Urinary bladder (tissue), 3 donors: ENCODE measurements at regions not wholly inside any gene's neighbourhood (a gene's known extent, or its start where the extent isn't known, plus 50 kb on each side); places are given as distances from the start of the nearest gene placed in this dataset.

Source experiments
- DNase-seq: peaks from one replicate; pipeline ENCODE4 v3.0.0-alpha.2; 2015; ENCODE audit errors: extremely low spot score
- H3K27ac ChIP-seq: one replicate; pipeline ENCODE4 v1.5.1; 2013; ENCODE audit warnings: low read depth, mild to moderate bottlenecking, moderate library complexity
- H3K36me3 ChIP-seq: one replicate; pipeline ENCODE4 v1.6.1; 2013; ENCODE audit warnings: mild to moderate bottlenecking, moderate library complexity; ENCODE audit not compliant: insufficient read depth
- H3K4me1 ChIP-seq: one replicate; pipeline ENCODE4 v1.6.1; 2013; ENCODE audit warnings: mild to moderate bottlenecking, moderate library complexity; ENCODE audit not compliant: insufficient read depth
- H3K4me3 ChIP-seq: one replicate; pipeline ENCODE4 v1.5.1; 2013; ENCODE audit warnings: low read depth, low read length
- WGBS: extraction: QIAGEN DNeasy Blood & Tissue Kit; methylation state at CpG from one replicate; pipeline ENCODE4 v1.1.7; 2013; 5-methylcytosine and 5-hydroxymethylcytosine counted together
- donor health status: healthy with polysubstance abuse.
- donor health status: healthy.

DNA sequence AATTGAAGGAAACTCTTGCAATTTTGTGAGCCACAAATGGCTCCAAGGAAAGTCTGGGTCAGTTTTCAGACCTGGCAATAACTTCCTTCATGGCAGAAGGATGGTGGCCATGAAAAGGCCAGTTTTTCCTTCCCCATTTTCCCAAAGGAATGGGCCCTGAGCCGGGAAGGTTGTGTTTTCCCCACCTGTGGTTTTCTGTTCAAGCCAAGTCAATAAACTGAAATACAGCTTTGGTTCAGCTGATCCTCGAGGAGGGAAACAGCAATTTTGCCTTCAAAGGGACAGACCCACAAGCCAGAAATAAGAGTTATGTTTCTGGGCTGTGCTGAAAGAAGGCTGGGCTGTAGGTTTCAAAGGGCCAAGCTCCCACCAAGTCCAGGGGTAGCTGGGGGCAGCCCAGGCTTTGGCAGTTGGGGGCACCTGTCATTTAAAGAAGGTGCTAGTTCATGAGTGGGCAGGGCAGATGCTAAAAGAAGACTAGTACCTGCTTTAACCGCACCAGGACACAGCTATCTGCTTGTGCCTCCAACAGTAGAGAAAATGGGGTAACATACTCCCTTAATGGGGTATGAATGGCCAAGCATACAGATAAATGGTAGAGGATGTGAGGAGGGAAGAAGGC, 97.0 kb downstream of the TTC32 start:
- Histone ChIP-seq H3K36me3 (no peaks in the 10 kb centered on the region), H3K4me3 (no peak overlapping the region), H3K27ac (no peak overlapping the region), H3K4me1 (peaks cover 3% of the 10 kb centered on the region)
- WGBS: 87% methylated on average over 3 of the region's 3 CpGs
- no peak for DNase-seq

DNA sequence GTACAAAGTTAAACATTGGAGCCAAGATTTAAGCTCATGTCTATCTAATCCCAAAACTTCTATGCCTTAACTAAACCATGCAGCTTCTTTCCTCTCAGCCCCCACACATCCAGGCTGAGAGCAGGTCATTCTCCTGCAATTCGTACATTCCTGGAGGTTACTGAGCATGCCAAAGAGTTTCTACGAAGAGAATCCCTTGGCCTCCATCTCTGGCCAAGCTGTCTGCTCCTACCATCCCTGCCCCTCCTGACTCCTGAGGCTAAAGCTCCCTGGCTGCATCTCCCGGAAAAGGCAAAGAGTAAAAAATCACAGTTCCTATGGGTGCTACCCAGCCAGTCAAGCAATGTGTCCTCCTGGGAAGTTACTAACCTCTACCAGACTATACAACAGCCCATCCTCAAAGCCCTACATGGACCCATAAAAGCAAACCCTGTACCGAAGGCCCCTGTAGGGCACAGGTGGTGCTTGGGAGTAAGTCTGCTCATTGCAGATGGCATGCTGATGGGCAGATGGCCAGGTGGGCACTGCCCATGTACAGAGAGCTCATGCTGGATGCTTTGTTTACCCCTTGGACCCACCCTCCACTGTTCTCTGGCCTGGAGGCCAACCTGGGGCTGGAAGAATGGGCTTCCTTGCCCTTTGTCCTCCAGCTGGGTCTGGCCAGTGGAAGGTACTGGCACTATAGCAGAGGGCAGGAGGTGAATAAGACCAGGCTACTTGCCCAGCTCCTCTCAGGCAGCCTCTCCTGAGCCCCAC, 99.5 kb downstream of the TTC32 start:
- H3K4me3 ChIP-seq: no peak overlapping the region
- peaks cover 3% of the 10 kb centered on the region for H3K4me1 ChIP-seq
- DNase-seq: no peak
- H3K27ac ChIP-seq: no peak overlapping the region
- no peaks in the 10 kb centered on the region for H3K36me3 ChIP-seq
- 68% methylated on average over 4 of the region's 4 CpGs for WGBS

DNA sequence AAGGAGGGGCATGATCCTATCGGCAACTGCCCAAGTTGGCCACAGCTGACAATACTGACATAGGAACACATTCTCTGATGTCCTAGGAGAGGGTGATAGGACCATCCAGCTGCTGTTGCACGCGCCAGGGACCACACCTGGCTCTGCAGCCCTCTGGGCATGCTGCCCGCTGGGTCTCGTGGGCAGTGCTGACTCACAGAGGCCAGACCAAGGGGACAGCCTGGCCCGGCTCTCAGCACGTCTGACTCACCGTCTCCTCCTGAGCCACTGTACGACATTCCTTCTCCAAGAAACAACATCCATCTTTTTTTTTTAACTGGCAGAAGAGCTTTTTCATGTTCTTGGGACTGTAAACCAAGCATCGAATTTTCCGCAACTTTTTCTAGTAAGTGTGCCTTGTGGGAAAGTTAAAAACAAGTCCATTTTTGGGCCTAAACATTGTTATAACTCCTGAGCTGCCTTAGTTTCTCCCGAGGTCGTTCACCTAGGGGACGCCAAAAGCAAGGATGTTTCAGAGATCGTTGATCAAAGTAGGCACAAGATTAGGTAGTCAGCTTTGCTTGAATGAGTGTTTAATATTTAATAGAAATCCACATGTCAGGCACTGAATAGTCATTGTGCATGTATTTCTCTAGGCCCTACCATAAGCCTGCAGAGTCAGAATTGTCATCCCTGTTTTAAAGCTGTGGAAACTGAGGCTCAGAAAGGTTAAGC, 100.3 kb downstream of the TTC32 start:
- Histone ChIP-seq H3K36me3 (no peaks in the 10 kb centered on the region), H3K27ac (no peak overlapping the region), H3K4me3 (no peak overlapping the region), H3K4me1 (peaks cover 3% of the 10 kb centered on the region)
- DNase-seq: no peak
- WGBS: 51% methylated on average over 15 of the region's 15 CpGs

DNA sequence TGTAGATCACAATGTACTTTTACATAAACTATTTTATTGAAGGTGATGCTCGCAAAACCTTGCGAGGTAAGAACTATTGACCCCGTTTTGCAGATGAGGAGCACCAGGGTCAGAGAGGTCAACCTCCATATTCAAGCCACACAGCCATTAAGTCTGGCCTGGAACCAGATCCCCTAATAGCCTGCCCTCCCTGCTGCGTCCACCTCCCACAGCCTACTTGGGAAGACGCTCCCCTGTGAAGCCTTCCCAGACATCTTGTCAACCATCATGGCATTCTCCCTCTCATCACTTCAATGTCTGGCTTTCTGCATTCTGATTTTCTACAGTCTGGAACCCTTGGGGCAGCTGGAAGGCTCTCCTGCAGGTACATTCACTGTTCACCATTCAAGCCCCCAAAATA, 101.0 kb downstream of the TTC32 start:
- peaks cover 3% of the 10 kb centered on the region for H3K4me1 ChIP-seq
- 93% methylated on average over 5 of the region's 5 CpGs for WGBS
- no peak overlapping the region for H3K4me3 ChIP-seq
- no peak for DNase-seq
- H3K36me3 ChIP-seq: no peaks in the 10 kb centered on the region
- no peak overlapping the region for H3K27ac ChIP-seq

DNA sequence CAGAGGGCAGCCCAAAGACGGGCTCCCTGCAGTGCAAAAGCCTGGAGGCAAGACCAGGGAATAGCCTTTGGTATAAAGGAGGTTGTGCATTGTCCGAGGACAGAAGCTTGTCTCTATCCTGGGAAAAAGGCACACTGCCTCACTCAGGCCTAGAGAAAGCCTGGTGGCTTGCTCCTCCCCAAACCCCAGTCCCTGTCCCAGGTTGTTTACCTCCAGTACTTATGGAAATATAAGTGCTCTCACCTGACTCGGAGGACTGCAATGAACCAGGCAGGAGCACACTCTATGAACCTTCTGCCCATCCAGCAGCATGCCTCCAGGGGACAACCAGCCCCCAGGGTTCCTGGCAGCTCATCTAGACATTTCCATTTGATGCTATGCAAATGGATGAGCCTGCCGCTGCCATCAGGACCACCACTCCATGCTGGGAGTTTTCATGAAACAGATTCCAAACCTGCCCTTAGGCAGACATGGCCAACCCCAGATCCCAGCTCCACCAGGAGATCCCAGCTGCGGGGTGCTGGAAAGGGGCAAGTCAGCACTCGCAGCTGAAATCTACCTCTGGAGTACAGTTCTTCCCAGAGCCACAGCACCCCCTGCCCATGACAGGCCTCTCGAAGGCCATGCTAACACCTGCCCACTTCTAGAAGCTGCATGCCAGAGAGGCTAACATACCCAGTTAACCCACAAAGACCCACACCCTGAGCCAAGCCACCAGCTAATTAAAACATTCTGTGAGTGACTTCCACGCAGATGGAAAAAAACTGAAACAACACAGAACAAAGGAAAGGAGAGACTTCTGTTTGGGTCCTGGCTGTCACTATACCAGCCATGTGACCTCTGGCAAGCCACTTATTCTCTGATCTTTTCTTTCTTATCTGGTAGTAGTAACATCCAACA, 101.7 kb downstream of the TTC32 start:
- 83% methylated on average over 8 of the region's 8 CpGs for WGBS
- Histone ChIP-seq H3K4me3 (no peak overlapping the region), H3K4me1 (peaks cover 3% of the 10 kb centered on the region), H3K27ac (no peak overlapping the region), H3K36me3 (no peaks in the 10 kb centered on the region)
- DNase-seq: no peak

DNA sequence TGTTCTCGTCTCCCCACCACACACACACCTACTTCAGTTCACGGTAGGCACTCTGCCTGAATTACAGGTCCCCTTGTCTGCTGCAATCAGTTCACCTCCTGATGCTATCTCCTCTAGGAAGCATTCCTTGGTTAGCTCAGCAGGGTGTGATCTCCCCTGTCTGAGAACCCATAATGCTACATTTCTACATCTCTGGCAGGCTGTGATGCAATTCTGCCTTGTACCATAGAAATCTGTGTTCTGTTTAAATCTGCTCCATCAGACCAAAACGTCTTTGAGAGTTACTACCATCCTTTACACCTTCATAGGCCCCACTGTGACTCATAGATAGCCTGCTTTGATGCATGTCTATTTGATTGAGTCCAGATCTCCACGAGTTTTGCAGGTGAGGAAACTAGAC, 103.9 kb downstream of the TTC32 start:
- H3K36me3 ChIP-seq: no peaks in the 10 kb centered on the region
- no peak overlapping the region for H3K4me3 ChIP-seq
- DNase-seq: no peak
- H3K4me1 ChIP-seq: peaks cover 3% of the 10 kb centered on the region
- no peak overlapping the region for H3K27ac ChIP-seq
- 78% methylated on average over 4 of the region's 4 CpGs for WGBS

DNA sequence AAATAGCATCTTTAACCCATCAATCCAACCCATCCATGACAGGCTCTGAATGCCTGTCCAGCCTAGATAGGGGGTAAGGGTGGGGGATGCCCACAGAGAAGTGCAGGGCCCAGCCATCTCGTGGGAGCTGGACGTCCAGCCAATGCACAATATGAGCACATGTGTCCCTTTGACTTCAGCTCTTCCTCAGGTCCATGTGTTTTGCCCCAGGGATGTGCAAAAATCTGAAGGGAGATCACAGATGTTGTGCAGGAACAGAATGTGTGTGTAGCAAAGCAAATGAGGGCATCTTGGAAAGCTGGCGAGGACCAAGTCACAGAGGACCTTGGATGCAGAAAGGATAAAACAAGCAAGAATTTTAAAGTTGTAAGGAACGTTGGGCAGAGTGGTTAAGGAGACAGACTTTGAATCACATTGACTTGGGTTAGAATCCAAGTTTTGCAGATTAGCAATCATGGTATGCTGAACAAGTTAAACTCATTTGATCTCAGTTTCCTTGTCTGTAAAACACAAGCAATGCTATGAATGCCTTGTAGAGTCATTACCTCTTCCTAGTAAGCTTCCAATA, 104.5 kb downstream of the TTC32 start:
- Histone ChIP-seq H3K27ac (no peak overlapping the region), H3K36me3 (no peaks in the 10 kb centered on the region), H3K4me1 (peaks cover 3% of the 10 kb centered on the region), H3K4me3 (no peak overlapping the region)
- no peak for DNase-seq
- WGBS: 90% methylated on average over 4 of the region's 4 CpGs

DNA sequence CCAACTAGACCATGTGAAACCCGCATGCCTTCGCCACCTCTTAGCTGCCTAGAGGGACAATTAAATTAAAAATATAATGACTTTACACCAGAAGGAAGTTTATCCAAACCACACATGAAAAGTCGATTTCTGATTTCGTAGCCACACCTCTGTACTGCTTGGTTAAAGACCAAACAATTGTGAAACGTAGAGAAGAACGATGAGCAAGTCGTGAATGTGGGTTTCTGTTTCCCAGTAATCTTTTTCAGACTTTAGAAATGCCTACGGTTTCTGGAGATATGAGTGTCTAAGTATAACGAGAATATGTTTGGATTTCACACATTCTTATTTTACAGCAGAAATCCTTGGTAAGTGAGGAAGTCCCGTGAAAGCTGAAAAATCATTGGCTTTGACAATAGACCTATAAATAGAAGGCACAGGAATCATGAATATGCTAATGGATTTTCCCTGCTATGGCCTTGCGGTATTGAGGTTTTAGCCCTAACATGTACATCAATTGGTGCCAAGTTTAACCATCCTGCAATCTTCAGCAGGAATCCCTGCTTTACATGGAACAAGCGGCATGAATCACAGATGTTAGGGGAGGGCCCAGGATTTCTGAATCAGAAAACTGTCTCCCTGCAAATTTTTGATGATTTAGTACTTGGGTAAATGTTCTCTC, 105.6 kb downstream of the TTC32 start:
- 73% methylated on average over 12 of the region's 12 CpGs for WGBS

DNA sequence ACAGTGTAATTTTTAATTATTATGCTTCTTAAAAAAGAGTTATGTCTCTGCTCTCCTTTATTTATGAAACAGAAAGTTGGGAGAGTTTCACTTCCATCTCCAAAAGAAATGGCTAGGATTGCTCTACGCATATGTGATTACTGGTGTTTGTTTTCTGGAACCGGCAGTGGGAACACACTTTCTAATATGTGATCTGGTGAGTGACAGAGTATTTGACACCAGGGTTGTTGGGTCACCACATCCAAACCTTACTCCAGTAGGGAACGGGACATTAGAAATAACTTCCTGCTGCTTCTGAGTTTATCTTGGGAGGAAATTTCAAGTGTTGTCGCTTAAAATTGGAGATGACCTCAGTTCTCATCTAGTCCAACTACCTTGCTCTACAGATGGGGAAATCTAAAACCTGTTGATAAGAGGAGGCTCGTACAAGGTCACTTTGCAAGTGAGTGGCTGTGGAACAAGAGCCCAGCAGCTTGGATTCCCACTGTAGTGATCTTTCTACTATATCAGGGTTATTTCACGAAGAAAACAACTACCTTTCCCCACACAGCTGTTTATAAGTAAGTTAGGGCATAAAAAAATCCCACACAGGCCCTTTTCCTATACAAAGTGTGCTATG, 108.5 kb downstream of the TTC32 start:
- 86% methylated on average over 6 of the region's 6 CpGs for WGBS
- no peaks in the 10 kb centered on the region for H3K36me3 ChIP-seq
- no peak overlapping the region for H3K27ac ChIP-seq
- H3K4me3 ChIP-seq: no peak overlapping the region
- no peak for DNase-seq
- H3K4me1 ChIP-seq: no peaks in the 10 kb centered on the region

More for the DNA sequence above, 105.6 kb downstream of the TTC32 start:
- H3K36me3 ChIP-seq: no peaks in the 10 kb centered on the region
- no peaks in the 10 kb centered on the region for H3K4me1 ChIP-seq
- no peak for DNase-seq
- no peak overlapping the region for H3K27ac ChIP-seq
- H3K4me3 ChIP-seq: no peak overlapping the region

DNA sequence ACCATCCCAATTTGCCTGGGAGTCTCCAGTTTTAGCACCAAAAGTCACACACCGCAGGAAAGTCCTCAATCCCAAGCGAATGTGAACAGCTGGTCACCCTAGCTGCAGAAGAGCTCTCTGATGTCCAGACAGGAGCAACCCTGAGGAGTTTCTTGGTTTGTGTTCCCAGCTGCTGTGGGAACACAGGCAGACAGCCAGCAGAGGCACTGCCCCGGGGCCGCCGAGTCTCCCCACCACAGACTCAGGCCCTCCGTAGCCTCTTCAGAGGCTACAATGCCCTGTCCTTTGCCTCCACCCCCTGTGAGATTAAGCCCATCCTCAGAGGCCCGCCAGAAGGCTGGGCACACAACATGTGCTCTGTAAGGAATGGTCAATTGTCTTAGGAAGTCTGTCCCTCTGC, 111.5 kb downstream of the TTC32 start:
- Histone ChIP-seq H3K36me3 (no peaks in the 10 kb centered on the region), H3K4me3 (no peak overlapping the region), H3K4me1 (no peaks in the 10 kb centered on the region), H3K27ac (no peak overlapping the region)
- WGBS: 72% methylated on average over 7 of the region's 7 CpGs
- no peak for DNase-seq

DNA sequence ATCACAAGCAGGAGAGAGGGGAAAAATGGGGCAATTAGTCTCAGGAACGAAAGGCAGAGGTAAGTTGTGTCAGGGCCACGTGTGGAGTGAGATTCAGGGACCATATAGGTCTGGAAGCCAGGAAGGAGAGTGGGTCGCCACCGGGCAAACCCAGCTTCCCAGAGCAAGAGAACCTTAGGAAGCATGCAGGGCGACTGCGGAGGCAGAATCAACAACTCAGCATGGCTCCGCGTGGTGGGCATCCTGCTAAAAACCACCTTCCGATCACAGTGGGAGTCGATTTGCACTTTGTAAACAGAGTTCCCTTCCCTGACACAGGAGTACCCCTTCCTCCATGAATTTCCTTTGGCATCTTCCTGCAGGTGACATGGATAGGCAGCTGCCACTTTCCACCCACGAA, 114.6 kb downstream of the TTC32 start:
- Histone ChIP-seq H3K4me3 (no peak overlapping the region), H3K36me3 (no peaks in the 10 kb centered on the region), H3K27ac (no peak overlapping the region), H3K4me1 (no peaks in the 10 kb centered on the region)
- no peak for DNase-seq
- WGBS: 77% methylated on average over 11 of the region's 11 CpGs

DNA sequence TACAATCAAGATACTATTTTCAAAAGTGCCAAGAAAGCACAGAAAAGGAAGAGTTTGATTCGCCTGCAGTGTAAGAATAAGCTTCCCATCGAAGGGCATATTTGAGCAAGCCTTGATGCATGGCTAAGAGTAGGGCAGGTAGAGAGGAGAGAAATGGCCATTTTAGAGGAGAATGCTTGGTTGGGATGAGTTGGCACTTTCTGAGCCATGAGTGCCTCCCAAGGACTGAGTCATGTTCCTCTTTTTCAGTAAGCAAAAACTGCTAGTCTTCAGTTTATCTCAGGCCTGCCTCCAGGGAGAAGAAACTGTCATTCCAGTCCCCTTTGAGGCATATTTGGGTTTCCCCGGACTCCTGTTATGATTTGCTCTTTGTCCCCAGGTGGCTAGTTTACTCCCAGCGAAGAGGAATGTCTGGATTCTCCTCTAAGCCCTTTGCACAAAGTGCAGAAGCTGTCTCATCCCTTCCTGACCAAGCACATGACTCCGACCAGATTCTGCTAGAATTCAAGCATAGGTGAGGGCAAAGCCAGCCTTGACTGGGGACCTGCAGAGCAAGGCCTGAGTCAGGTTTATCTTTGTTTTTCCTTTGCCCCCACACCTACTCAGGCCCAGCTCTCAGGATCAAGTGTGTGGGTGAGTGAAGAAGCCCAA, 115.2 kb downstream of the TTC32 start:
- no peaks in the 10 kb centered on the region for H3K4me1 ChIP-seq
- WGBS: 79% methylated on average over 5 of the region's 5 CpGs
- H3K36me3 ChIP-seq: no peaks in the 10 kb centered on the region
- no peak overlapping the region for H3K4me3 ChIP-seq
- no peak for DNase-seq
- no peak overlapping the region for H3K27ac ChIP-seq
